ENCODE measurements at regions not wholly inside any gene's neighbourhood (a gene's known extent, or its start where the extent isn't known, plus 50 kb on each side); places are given as distances from the start of the nearest gene placed in this dataset.
"Not testable (repeated sequence)": the region's sequence is repeated elsewhere in the genome, so short reads cannot be mapped to it uniquely, and the experiment has no call there.

- H3K4me3 Mint-ChIP-seq, result no peak overlapping the region
- no peaks in the 10 kb centered on the region for H3K4me1 Mint-ChIP-seq (ENCODE audit: unreplicated experiment)
- no peaks in the 10 kb centered on the region for H3K36me3 Mint-ChIP-seq
- DNase-seq (ENCODE audit: extremely low spot score, unreplicated experiment), result no peak
- H3K27ac Mint-ChIP-seq, result no peak overlapping the region
- H3K9me3 Mint-ChIP-seq, result peaks cover 9% of the 10 kb centered on the region
- TF ChIP-seq CTCF (conservative IDR thresholded peaks at IDR 0.05), result no peak
- H3K27me3 Mint-ChIP-seq, result no peaks in the 10 kb centered on the region
Observed at GRCh38 chr2:184410160-184410559, 188.2 kb upstream of the ZNF804A start.

- Mint-ChIP-seq H3K4me3 (no peak overlapping the region), H3K36me3 (no peaks in the 10 kb centered on the region), H3K27me3 (no peaks in the 10 kb centered on the region), H3K9me3 (no peaks in the 10 kb centered on the region), H3K4me1 (ENCODE audit: unreplicated experiment) (no peaks in the 10 kb centered on the region), H3K27ac (no peak overlapping the region)
- DNase-seq (ENCODE audit: extremely low spot score, unreplicated experiment), result no peak
- no peak for TF ChIP-seq CTCF (conservative IDR thresholded peaks at IDR 0.05)
Observed at GRCh38 chr2:184413221-184413620, 185.1 kb upstream of the ZNF804A start.

GRCh38 chr2:184413671-184414229 lies 184.6 kb upstream of the ZNF804A start:
- H3K9me3 Mint-ChIP-seq, result no peaks in the 10 kb centered on the region
- no peaks in the 10 kb centered on the region for H3K27me3 Mint-ChIP-seq
- TF ChIP-seq CTCF (conservative IDR thresholded peaks at IDR 0.05), result no peak
- H3K4me3 Mint-ChIP-seq, result no peak overlapping the region
- no peaks in the 10 kb centered on the region for H3K4me1 Mint-ChIP-seq (ENCODE audit: unreplicated experiment)
- no peak for DNase-seq (ENCODE audit: extremely low spot score, unreplicated experiment)
- no peak overlapping the region for H3K27ac Mint-ChIP-seq
- no peaks in the 10 kb centered on the region for H3K36me3 Mint-ChIP-seq

GRCh38 chr2:184416146-184416913 lies 182.0 kb upstream of the ZNF804A start:
- no peak overlapping the region for H3K27ac Mint-ChIP-seq
- no peak for DNase-seq (ENCODE audit: extremely low spot score, unreplicated experiment)
- H3K4me3 Mint-ChIP-seq, result no peak overlapping the region
- no peaks in the 10 kb centered on the region for H3K9me3 Mint-ChIP-seq
- H3K4me1 Mint-ChIP-seq (ENCODE audit: unreplicated experiment), result no peaks in the 10 kb centered on the region
- no peaks in the 10 kb centered on the region for H3K36me3 Mint-ChIP-seq
- H3K27me3 Mint-ChIP-seq, result no peaks in the 10 kb centered on the region
- TF ChIP-seq CTCF (conservative IDR thresholded peaks at IDR 0.05), result no peak

GRCh38 chr2:184419744-184420143 lies 178.6 kb upstream of the ZNF804A start:
- no peaks in the 10 kb centered on the region for H3K4me1 Mint-ChIP-seq (ENCODE audit: unreplicated experiment)

GRCh38 chr2:184421456-184421855 lies 176.9 kb upstream of the ZNF804A start:
- H3K4me3 Mint-ChIP-seq; H3K27ac Mint-ChIP-seq; H3K36me3 Mint-ChIP-seq; H3K9me3 Mint-ChIP-seq; H3K27me3 Mint-ChIP-seq; DNase-seq (ENCODE audit: extremely low spot score, unreplicated experiment); H3K4me1 Mint-ChIP-seq (ENCODE audit: unreplicated experiment): not testable (repeated sequence)

More at GRCh38 chr2:184419744-184420143, 178.6 kb upstream of the ZNF804A start:
- no peaks in the 10 kb centered on the region for H3K27me3 Mint-ChIP-seq
- DNase-seq (ENCODE audit: extremely low spot score, unreplicated experiment), result no peak
- no peak overlapping the region for H3K27ac Mint-ChIP-seq
- no peaks in the 10 kb centered on the region for H3K36me3 Mint-ChIP-seq
- no peak overlapping the region for H3K4me3 Mint-ChIP-seq
- no peak for TF ChIP-seq CTCF (conservative IDR thresholded peaks at IDR 0.05)
- H3K9me3 Mint-ChIP-seq, result no peaks in the 10 kb centered on the region

All from type B pancreatic cell (in vitro differentiated cells).